WI38 (cell line): ENCODE measurements at regions not wholly inside any gene's neighbourhood (a gene's known extent, or its start where the extent isn't known, plus 50 kb on each side); places are given as distances from the start of the nearest gene placed in this dataset.

Experiments
- H3K4me3 ChIP-seq: 2 replicates; pipeline ENCODE4 v1.5.1; 2011; ENCODE audit warnings: low read depth, mild to moderate bottlenecking, control low read depth, low read length
- CTCF ChIP-seq: IDR thresholded peaks from 2 replicates; pipeline ENCODE4 v1.5.1; 2012; ENCODE audit warnings: low read depth, mild to moderate bottlenecking, control low read depth, low read length

- TF ChIP-seq CTCF: no peak
- no peak overlapping the region for H3K4me3 ChIP-seq
Measured at GRCh38 chr21:38894899-38895298, 89.2 kb downstream of the ETS2 start.

- no peak overlapping the region for H3K4me3 ChIP-seq
Measured at GRCh38 chr21:38888991-38889561, 83.3 kb downstream of the ETS2 start.

GRCh38 chr21:38887749-38888148 is 82.0 kb downstream of the ETS2 start:
- TF ChIP-seq CTCF: no peak

More at GRCh38 chr21:38888991-38889561, 83.3 kb downstream of the ETS2 start:
- no peak for TF ChIP-seq CTCF

GRCh38 chr21:38887062-38887686 is 81.4 kb downstream of the ETS2 start:
- TF ChIP-seq CTCF: no peak

More at GRCh38 chr21:38887749-38888148, 82.0 kb downstream of the ETS2 start:
- no peak overlapping the region for H3K4me3 ChIP-seq

GRCh38 chr21:38885909-38886308 is 80.2 kb downstream of the ETS2 start:
- H3K4me3 ChIP-seq: no peak overlapping the region
- no peak for TF ChIP-seq CTCF

More at GRCh38 chr21:38887062-38887686, 81.4 kb downstream of the ETS2 start:
- H3K4me3 ChIP-seq: no peak overlapping the region

- TF ChIP-seq CTCF: no peak
Measured at GRCh38 chr21:38884440-38884839, 78.7 kb downstream of the ETS2 start.

GRCh38 chr21:38883142-38883541 is 77.4 kb downstream of the ETS2 start:
- no peak for TF ChIP-seq CTCF

More at GRCh38 chr21:38884440-38884839, 78.7 kb downstream of the ETS2 start:
- H3K4me3 ChIP-seq: no peak overlapping the region

More at GRCh38 chr21:38883142-38883541, 77.4 kb downstream of the ETS2 start:
- no peak overlapping the region for H3K4me3 ChIP-seq
